Dendritic cell treated with granulocyte-macrophage colony-stimulating factor and Interleukin-4, amounts not matched to agents 40 ng/mL and 50 ng/mL, for 4 days (primary cell): ENCODE measurements at regions not wholly inside any gene's neighbourhood (a gene's known extent, or its start where the extent isn't known, plus 50 kb on each side); places are given as distances from the start of the nearest gene placed in this dataset.
"Not testable (repeated sequence)": the region's sequence is repeated elsewhere in the genome, so short reads cannot be mapped to it uniquely, and the experiment has no call there.

Source experiments
- H3K27ac Mint-ChIP-seq: one replicate; pipeline ENCODE4 v1.8.0; 2022; ENCODE audit warnings: mild to moderate bottlenecking, mixed read lengths
- H3K27me3 Mint-ChIP-seq: one replicate; pipeline ENCODE4 v1.8.0; 2022; ENCODE audit warnings: mild to moderate bottlenecking, mixed read lengths
- H3K36me3 Mint-ChIP-seq: one replicate; pipeline ENCODE4 v1.8.0; 2022; ENCODE audit warnings: low read depth, mixed read lengths
- H3K4me1 Mint-ChIP-seq: one replicate; pipeline ENCODE4 v1.8.0; 2022; ENCODE audit warnings: low read depth, mixed read lengths
- H3K4me3 Mint-ChIP-seq: one replicate; pipeline ENCODE4 v1.8.0; 2022; ENCODE audit warnings: mild to moderate bottlenecking, moderate library complexity, mixed read lengths
- H3K9me3 Mint-ChIP-seq: one replicate; pipeline ENCODE4 v1.8.0; 2022; ENCODE audit warnings: mixed read lengths
- intact Hi-C: fragments of 100-400 bp; cut with micrococcal nuclease; formaldehyde crosslinking; loops from one replicate; pipeline ENCODE4 v1.15.0; 2022

DNA sequence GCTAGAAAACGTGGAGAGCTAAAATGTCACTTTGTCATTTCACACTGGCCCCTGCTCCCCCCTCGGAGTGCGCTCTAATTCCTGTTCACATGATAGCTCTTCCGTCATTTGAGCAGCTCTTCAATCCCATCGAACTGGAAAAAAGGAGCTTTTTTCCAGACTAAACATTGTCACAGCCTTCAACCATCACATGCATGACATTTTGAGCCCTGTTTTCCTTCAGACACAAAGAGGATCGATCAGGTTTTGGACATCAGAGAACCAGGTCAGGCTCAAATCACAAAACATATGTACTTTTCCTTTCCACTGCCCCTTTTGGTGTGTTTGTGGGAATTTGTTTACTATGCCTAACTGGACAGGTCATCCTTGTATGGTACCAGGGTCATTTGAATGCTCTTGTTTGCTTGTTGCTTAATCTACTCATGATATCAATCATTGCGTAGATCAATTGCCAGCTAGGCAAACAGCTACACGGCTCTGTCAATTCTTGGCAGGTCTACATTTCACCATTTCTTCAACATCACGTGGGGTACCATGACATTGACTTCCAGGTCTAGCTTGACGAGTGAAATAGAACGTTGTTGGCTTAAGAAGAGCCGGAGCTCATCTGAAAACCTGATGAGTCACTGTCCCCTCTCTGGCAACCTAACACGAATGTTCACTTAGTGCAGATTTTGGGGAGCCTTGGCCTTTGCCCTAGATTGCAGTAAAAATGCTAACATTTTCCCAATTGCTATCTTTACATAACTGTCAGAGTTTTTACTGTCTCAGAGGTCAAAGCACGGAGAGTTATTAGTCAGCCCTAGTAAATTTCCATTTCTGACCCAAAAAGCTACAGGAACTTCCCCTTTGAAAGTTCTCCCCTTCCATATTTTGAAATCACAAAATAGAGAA is 87.3 kb downstream of the LYZL2 start:
- Mint-ChIP-seq H3K4me3 (no peak overlapping the region), H3K27me3 (no peaks in the 10 kb centered on the region), H3K4me1 (peaks cover 65% of the 10 kb centered on the region), H3K36me3 (no peaks in the 10 kb centered on the region), H3K27ac (peak overlapping the region; percentile 70), H3K9me3 (no peaks in the 10 kb centered on the region)
- intact Hi-C loops, result loop anchor here (5.0 kb wide), 1 partner anchor 40 kb away; no protein-coding TSS in a partner anchor

DNA sequence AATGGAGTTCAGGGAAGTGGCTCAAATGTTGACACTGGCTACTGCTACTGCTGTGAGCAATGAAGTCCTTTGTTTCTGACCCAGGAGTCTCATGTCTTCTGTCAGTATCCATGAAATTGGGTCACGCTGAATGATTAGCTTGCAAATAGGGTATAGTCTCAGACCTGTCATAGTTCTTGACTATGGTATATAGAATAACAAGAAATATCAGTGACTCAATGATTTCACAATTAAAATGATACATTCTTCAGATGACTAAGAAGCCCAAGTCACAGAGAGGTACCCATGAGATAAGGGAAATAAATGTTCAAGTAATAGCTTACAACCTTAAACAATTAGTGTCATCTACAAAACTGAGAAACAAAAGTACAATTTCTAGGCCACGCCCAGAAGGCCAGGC is 89.3 kb downstream of the LYZL2 start:
- Mint-ChIP-seq H3K4me3 (no peak overlapping the region), H3K27me3 (no peaks in the 10 kb centered on the region), H3K9me3 (no peaks in the 10 kb centered on the region), H3K36me3 (no peaks in the 10 kb centered on the region), H3K27ac (no peak overlapping the region), H3K4me1 (peaks cover 70% of the 10 kb centered on the region)
- intact Hi-C loops, result loop anchor here (5.0 kb wide), 1 partner anchor 42 kb away; no protein-coding TSS in a partner anchor

DNA sequence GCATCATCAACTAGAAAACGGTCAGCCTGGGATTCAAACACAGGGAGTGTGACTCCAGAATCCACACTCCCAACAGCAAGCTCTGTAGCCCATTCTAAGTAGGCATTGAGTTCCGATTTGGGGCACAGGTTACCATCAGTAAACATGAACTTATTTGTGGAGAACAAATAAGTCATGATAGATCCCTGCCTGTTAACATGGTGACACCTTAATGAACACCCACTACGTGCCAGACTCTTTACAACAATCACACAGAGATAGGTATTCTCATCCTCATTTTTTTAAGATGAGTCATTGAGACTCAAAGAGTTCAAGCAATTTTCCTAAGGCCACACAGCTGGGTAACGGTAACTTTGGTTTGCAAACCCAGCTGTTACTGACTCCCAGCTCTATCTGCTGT is 91.5 kb downstream of the LYZL2 start:
- no peak overlapping the region for H3K27ac Mint-ChIP-seq
- intact Hi-C loops, result no loop called here
- no peak overlapping the region for H3K4me3 Mint-ChIP-seq
- no peaks in the 10 kb centered on the region for H3K27me3 Mint-ChIP-seq
- no peaks in the 10 kb centered on the region for H3K9me3 Mint-ChIP-seq
- peaks cover 68% of the 10 kb centered on the region for H3K4me1 Mint-ChIP-seq
- no peaks in the 10 kb centered on the region for H3K36me3 Mint-ChIP-seq

DNA sequence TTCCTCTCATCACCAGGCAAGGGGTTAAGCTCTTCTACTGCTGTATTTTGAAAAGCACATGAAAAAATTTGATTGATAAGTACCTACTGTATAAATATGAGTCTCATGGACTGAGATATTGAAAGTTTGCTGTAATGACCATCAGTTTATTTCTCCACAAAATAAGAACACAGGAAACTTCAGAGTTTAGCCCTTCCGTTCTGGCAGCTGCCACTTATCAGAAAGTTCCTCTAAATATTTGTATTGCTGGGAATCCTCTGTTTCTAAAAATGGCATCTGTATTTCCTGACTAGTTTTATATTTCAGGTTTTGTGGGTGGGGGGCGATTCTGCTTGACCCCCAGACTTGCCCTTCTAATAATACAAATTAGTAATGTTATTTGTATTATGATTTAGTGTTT is 92.0 kb downstream of the LYZL2 start:
- Mint-ChIP-seq H3K9me3 (no peaks in the 10 kb centered on the region), H3K27ac (peak overlapping the region; percentile 51), H3K27me3 (no peaks in the 10 kb centered on the region), H3K36me3 (no peaks in the 10 kb centered on the region), H3K4me1 (peaks cover 68% of the 10 kb centered on the region), H3K4me3 (no peak overlapping the region)
- intact Hi-C loops, result no loop called here

DNA sequence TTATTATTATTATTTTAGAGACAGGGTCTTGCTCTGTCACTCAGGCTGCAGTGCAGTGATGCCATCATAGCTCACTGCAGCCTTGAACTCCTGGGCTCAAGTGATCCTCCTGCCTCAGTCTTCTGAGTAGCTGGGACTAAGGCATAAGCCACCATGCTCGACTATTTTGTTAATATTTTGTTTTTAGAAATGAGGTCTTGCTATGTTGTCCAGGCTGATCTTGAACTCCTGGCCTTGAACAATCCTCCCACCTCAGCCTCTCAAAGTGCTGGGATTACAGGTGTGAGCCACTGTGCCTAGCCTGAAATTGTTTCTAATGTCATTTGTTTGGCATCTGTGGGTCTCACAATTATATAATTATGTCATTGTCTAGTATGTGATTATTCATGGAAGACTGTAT is 92.4 kb downstream of the LYZL2 start:
- H3K27me3 Mint-ChIP-seq, H3K4me3 Mint-ChIP-seq, intact Hi-C loops, H3K36me3 Mint-ChIP-seq, H3K9me3 Mint-ChIP-seq: not testable (repeated sequence)
- Mint-ChIP-seq H3K27ac (peak overlapping the region; percentile 51), H3K4me1 (peaks cover 68% of the 10 kb centered on the region)

DNA sequence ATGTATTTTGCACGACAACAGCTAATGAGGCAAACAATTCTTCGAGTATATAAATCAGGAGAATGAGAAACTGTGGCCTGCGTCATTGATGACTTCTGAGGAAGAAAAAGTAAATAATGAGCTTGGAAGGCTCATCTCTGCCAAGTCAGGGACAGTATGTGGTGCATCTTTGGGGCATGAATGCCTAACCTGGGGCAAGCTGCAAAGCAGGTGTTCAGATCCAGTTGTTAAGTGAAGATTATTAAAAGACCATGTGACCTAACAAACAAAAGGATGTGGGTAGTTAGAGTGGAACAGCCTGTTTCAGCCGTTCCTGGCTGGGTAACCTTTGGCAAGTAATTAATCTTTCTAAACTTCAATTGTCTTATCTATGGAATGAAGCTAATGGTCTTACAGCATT is 93.0 kb downstream of the LYZL2 start:
- Mint-ChIP-seq H3K4me3 (no peak overlapping the region), H3K9me3 (no peaks in the 10 kb centered on the region), H3K27me3 (no peaks in the 10 kb centered on the region), H3K36me3 (no peaks in the 10 kb centered on the region), H3K4me1 (peaks cover 67% of the 10 kb centered on the region), H3K27ac (no peak overlapping the region)
- intact Hi-C loops, result no loop called here

DNA sequence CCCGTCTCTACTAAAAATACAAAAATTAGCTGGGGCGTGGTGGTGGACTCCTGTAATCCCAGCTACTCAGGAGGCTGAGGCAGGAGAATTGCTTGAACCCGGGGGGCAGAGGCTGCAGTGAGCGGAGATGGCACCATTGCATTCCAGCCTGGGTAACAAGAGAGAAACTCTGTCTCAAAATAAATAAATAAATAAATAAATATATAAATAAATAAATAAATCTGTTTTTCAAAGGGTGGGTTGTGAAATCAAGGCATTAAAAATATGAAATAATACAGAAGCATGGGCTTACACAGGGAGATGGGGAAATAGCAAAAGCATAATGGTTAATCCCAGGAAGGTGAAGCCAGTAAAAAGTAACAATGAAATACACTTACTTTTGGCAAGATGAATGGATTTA is 93.9 kb downstream of the LYZL2 start:
- Mint-ChIP-seq H3K27ac (no peak overlapping the region), H3K36me3 (no peaks in the 10 kb centered on the region), H3K27me3 (no peaks in the 10 kb centered on the region), H3K9me3 (no peaks in the 10 kb centered on the region), H3K4me3 (no peak overlapping the region), H3K4me1 (peaks cover 61% of the 10 kb centered on the region)
- intact Hi-C loops, result loop anchor here (1.0 kb wide), 1 partner anchor 143 kb away; no protein-coding TSS in a partner anchor

DNA sequence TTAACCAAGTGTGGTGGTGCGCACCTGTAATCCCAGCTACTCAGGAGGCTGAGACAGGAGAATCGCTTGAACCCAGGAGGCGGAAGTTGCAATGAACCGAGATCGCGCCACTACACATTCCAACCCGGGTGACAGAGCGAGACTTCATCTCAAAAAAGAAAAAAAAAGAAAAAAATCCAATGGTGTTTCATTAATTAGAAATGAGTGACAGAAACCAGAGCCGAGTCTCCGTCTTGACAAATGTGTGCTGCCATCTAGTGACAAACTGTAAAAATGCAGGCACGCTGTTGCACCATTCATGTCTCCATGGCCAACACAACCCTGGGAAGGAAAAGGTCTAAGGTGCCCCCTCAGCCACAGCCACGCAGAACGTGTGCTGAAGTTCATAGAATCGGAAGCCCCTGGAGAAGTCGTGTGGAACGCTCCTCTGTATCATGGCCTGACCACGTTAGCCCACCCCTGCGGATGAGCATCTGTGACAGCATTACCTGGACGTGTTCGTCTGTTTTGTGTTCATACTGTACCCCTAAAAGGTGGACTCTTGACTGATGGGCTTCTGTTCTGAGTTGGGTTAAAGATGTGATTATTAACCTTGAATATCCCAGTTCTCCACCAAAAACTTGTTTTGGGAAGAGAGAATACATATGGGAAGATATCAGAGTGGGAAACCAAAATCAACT is 94.9 kb downstream of the LYZL2 start:
- H3K36me3 Mint-ChIP-seq, result no peaks in the 10 kb centered on the region
- H3K4me1 Mint-ChIP-seq, result peaks cover 61% of the 10 kb centered on the region
- intact Hi-C loops, result loop anchor here (1.0 to 5.0 kb wide), 3 partner anchors 53 to 142 kb away; no protein-coding TSS in a partner anchor
- H3K27me3 Mint-ChIP-seq, result no peaks in the 10 kb centered on the region
- no peaks in the 10 kb centered on the region for H3K9me3 Mint-ChIP-seq
- peak overlapping the region; percentile 29 for H3K27ac Mint-ChIP-seq
- no peak overlapping the region for H3K4me3 Mint-ChIP-seq

DNA sequence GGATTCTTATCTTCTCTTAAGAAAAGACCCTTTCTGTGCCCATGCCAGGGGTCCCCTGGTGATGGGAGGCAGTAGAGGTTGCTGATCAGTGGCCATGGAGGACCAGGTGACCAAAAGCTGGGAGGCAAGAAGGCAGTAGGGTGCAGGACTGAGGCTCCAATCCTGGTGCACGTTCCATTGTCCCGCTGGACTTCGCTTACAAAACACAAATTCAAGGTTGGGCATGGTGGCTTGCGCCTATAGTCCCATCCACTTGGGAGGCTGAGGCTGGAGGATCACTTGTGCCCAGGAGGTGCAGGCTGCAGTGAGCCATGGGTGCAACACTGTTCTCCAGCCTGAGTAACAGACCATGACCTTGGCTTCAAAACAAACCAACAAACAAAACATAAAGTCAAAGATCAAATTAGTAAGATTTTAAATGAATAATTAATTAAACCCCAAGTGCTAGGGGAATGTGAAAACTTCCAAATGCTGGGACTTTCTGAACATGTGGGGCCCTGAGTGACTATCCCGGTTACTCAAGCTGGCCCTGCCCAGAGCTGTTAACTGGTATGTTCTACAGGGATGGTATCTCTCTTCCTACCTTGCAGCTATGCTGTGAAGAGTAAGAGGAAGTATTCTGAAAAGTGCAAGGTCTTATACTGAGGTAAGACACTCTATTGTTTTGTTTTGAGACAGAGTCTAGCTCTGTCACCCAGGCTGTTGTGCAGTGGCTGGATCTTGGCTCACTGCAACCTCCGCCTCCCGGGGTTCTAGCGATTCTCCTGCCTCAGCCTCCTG is 97.6 kb downstream of the LYZL2 start:
- H3K36me3 Mint-ChIP-seq, result no peaks in the 10 kb centered on the region
- H3K27ac Mint-ChIP-seq, result peak overlapping the region; percentile 46
- H3K27me3 Mint-ChIP-seq, result no peaks in the 10 kb centered on the region
- H3K9me3 Mint-ChIP-seq, result no peaks in the 10 kb centered on the region
- no peak overlapping the region for H3K4me3 Mint-ChIP-seq
- peaks cover 67% of the 10 kb centered on the region for H3K4me1 Mint-ChIP-seq
- intact Hi-C loops, result loop anchor here (5.0 kb wide), 1 partner anchor 55 kb away; no protein-coding TSS in a partner anchor

DNA sequence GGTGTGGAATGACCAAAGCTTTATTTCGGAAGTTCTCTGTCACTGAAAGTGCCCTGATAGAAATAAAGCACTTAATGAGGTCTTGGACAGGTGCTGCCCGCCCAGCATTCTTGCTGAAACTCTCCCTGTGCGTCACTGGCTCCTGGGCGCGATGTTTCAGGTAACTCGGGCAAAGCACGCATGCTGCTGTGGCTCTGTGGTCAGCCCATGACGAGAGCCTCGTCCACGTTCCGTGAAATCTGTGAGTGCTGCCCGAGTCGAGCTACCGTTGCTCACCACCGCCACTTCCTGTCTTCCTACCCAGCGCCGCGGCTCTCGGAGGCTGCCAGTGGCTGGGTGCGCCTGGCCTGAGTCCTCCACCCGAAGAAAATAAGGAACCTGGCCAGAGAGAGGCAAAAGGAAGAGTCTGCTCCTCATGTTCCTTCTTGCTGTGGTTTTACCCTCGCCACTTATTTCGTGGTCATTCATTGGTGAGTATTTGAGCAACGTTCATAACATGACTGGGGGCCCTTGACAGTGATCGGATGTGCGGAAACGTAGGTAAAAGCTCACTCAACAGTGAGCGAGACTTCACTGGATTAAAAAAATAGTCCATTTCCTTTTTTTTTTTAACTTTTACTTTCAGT is 95.5 kb downstream of the MAP3K8 start:
- Mint-ChIP-seq H3K9me3 (no peaks in the 10 kb centered on the region), H3K36me3 (no peaks in the 10 kb centered on the region), H3K27ac (peak overlapping the region; percentile 96), H3K4me3 (peak overlapping the region; percentile 64), H3K4me1 (peaks cover 62% of the 10 kb centered on the region), H3K27me3 (no peaks in the 10 kb centered on the region)
- intact Hi-C loops, result loop anchor here (2.0 kb wide), 2 partner anchors 35 to 75 kb away; no protein-coding TSS in a partner anchor

DNA sequence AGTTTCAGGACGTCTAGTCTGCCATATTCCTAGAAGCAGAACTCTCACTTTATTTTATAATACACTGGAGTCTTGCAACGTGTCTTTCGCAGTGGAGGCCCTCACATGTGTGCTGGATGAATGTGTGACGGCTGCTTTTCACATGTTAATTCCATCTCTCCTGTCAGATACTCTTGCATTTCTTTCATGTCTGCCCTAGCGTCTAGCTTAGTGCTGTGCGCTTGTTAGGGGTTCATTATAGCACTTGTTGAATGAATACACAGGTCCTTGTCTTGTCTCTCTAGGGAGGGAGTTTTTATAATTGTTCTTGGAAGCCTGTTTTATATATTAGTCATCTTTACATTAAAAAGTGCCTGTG is 94.4 kb downstream of the MAP3K8 start:
- intact Hi-C loops, result loop anchor here (2.0 kb wide), 2 partner anchors 34 to 74 kb away; no protein-coding TSS in a partner anchor
- H3K27me3 Mint-ChIP-seq, result no peaks in the 10 kb centered on the region
- H3K9me3 Mint-ChIP-seq, result no peaks in the 10 kb centered on the region
- H3K4me1 Mint-ChIP-seq, result peaks cover 58% of the 10 kb centered on the region
- no peaks in the 10 kb centered on the region for H3K36me3 Mint-ChIP-seq
- H3K27ac Mint-ChIP-seq, result peak overlapping the region; percentile 45
- H3K4me3 Mint-ChIP-seq, result no peak overlapping the region

DNA sequence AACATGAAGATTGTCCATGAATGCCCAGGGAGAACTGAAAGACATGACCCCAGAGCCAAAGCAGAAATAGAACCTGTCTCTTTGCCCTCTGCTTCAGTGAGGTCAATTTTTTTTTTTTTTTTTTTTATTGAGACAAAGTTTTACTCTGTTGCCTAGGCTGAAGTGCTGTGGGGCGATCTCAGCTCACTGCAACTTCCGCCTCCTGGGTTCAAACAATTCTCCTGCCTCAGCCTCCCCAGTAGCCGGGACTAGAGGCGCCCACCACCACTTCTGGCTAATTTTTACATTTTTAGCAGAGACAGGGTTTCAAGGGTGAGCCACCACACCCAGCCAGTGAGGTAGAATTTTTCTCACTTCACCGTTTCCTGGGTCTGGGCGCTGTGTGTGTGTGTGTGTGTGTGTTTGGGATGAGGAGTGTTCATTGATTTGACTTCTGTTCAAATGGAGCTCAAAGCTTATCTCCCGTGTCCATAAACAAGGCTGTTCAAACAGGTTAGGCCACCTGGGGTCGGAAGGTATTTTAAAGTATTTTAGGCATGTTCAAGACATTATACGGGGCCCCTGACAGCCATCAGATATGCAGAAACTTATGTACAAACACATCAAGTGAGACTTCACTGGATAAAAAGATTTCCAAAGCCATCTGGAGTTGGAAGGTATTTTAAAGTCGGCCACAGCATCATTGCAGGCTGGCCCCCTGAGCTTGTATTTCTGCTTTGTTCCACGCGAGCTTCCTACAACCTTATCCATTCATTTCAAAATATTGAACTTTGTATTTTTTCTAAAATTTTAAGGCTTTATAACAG is 93.8 kb downstream of the MAP3K8 start:
- Mint-ChIP-seq H3K27ac (peak overlapping the region; percentile 45), H3K4me3 (no peak overlapping the region), H3K36me3 (no peaks in the 10 kb centered on the region), H3K9me3 (no peaks in the 10 kb centered on the region), H3K4me1 (peaks cover 59% of the 10 kb centered on the region), H3K27me3 (no peaks in the 10 kb centered on the region)
- intact Hi-C loops, result loop anchor here (2.0 kb wide), 2 partner anchors 33 to 73 kb away; no protein-coding TSS in a partner anchor

DNA sequence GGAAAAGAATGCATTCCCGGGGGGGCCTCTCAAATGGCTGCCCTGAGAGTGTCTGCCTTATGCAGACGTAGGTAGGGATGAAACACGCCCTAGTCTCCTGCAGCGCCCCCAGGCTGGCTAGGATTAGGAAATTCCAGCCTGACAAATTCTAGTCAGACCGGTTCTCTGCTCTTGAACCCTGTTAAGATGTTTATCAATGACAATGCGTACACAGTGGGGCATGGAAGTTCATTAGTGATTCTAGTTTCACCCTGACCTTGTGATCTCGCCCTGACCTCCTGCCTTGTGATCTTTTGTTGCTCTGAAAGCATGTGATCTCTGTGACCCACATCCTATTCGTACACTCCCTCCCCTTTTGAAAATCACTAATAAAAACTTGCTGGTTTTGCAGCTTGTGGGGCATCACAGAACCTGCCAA is 88.7 kb downstream of the MAP3K8 start:
- H3K27me3 Mint-ChIP-seq, intact Hi-C loops, H3K9me3 Mint-ChIP-seq, H3K4me3 Mint-ChIP-seq, H3K36me3 Mint-ChIP-seq: not testable (repeated sequence)
- peak overlapping the region; percentile 59 for H3K27ac Mint-ChIP-seq
- peaks cover 30% of the 10 kb centered on the region for H3K4me1 Mint-ChIP-seq
